MM.1S (cell line): ENCODE measurements at regions not wholly inside any gene's neighbourhood (a gene's known extent, or its start where the extent isn't known, plus 50 kb on each side); places are given as distances from the start of the nearest gene placed in this dataset.

Source experiments
- DNase-seq: peaks from one replicate; pipeline ENCODE4 v3.0.0-alpha.2; 2015
- H2AFZ ChIP-seq: fragments of 300-600 bp; sonication (generic); 2 replicates; pipeline ENCODE4 v1.6.0; 2016; ENCODE audit warnings: antibody characterized with exemption, low read length
- H3F3A ChIP-seq: fragments of 300-600 bp; sonication (generic); 2 replicates; pipeline ENCODE4 v1.6.1; 2016; ENCODE audit warnings: mild to moderate bottlenecking, antibody characterized with exemption, low read length, moderate library complexity, mixed read lengths; ENCODE audit not compliant: insufficient read depth
- H3K27ac ChIP-seq: fragments of 300-600 bp; sonication (generic); 2 replicates; pipeline ENCODE4 v1.5.1; 2016; ENCODE audit warnings: mild to moderate bottlenecking, low read length
- H3K27me3 ChIP-seq: fragments of 300-600 bp; sonication (generic); replicated peaks from 2 replicates; pipeline ENCODE4 v1.6.0; 2016; ENCODE audit warnings: low read length; ENCODE audit not compliant: insufficient read depth
- H3K36me3 ChIP-seq: fragments of 300-600 bp; sonication (generic); replicated peaks from 2 replicates; pipeline ENCODE4 v1.6.1; 2016; ENCODE audit warnings: mild to moderate bottlenecking, low read length, mixed read lengths; ENCODE audit not compliant: insufficient read depth
- H3K4me1 ChIP-seq: fragments of 300-600 bp; sonication (generic); 2 replicates; pipeline ENCODE4 v1.6.1; 2016; ENCODE audit warnings: low read length, mixed read lengths
- H3K4me2 ChIP-seq: fragments of 300-600 bp; sonication (generic); 2 replicates; pipeline ENCODE4 v1.6.0; 2016; ENCODE audit warnings: low read depth, low read length
- H3K4me3 ChIP-seq: fragments of 300-600 bp; sonication (generic); 2 replicates; pipeline ENCODE4 v1.5.1; 2016; ENCODE audit warnings: low read length, mixed read lengths
- H3K79me2 ChIP-seq: fragments of 300-600 bp; sonication (generic); 2 replicates; pipeline ENCODE4 v1.6.1; 2016; ENCODE audit warnings: mixed run types, low read length, mixed read lengths
- H3K9ac ChIP-seq: fragments of 300-600 bp; sonication (generic); 2 replicates; pipeline ENCODE4 v1.6.1; 2016; ENCODE audit warnings: low read length, mixed read lengths
- H3K9me2 ChIP-seq: fragments of 300-600 bp; sonication (generic); replicated peaks from 2 replicates; pipeline ENCODE4 v1.6.1; 2016; ENCODE audit warnings: mild to moderate bottlenecking, low read length, mixed read lengths; ENCODE audit not compliant: insufficient read depth
- H3K9me3 ChIP-seq: fragments of 300-600 bp; sonication (generic); replicated peaks from 2 replicates; pipeline ENCODE4 v1.6.1; 2016; ENCODE audit warnings: mild to moderate bottlenecking, low read length, mixed read lengths; ENCODE audit not compliant: insufficient read depth
- H4K20me1 ChIP-seq: fragments of 300-600 bp; sonication (generic); 2 replicates; pipeline ENCODE4 v1.6.1; 2016; ENCODE audit warnings: mild to moderate bottlenecking, low read length, moderate library complexity, mixed read lengths; ENCODE audit not compliant: insufficient read depth
- EZH2 ChIP-seq: fragments of 300-600 bp; sonication (generic); optimal IDR thresholded peaks from 2 replicates; pipeline ENCODE3; 2017; ENCODE audit warnings: low read depth, mild to moderate bottlenecking, antibody characterized with exemption, low read length, mixed read lengths
- EZH2phosphoT487 ChIP-seq: fragments of 300-600 bp; sonication (generic); IDR thresholded peaks from 2 replicates; pipeline ENCODE4 v1.6.1; 2018; ENCODE audit warnings: antibody characterized with exemption, low read length
- TF ChIP-seq, protein P1 (sequence below): fragments of 300-600 bp; sonication (generic); IDR thresholded peaks from 2 replicates; pipeline ENCODE4 v1.5.1; 2016; ENCODE audit warnings: antibody characterized with exemption, low read length, mixed read lengths

DNA sequence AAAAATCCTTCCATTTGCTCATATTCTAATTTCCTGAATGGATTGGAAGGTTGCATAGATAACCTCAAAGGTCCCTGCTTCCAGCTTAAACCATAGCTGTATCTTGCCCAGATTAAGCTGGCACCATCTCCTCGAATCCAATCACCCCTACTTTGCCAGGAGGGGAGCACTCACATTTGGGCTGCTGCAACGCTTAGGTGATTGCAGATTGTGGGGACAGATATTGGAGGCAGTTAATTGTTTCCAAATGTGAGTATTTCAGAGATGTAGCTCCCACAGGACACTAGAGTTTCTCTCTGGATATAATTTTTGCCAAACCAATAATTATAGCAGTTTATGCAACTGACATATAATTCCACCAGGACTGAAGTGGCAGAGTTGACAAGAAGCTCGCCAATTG lies 53.5 kb upstream of the ACSL1 start:
- DNase-seq: no peak
- Histone ChIP-seq H2AFZ (no peak overlapping the region), H3K9me3 (no peaks in the 10 kb centered on the region), H3K36me3 (no peaks in the 10 kb centered on the region), H3K4me3 (no peak overlapping the region), H3K4me1 (no peaks in the 10 kb centered on the region), H3K79me2 (no peaks in the 10 kb centered on the region), H4K20me1 (no peaks in the 10 kb centered on the region), H3K4me2 (no peak overlapping the region), H3K9me2 (no peaks in the 10 kb centered on the region), H3K27ac (no peak overlapping the region), H3K27me3 (no peaks in the 10 kb centered on the region), H3F3A (no peaks in the 10 kb centered on the region), H3K9ac (no peak overlapping the region)
- TF ChIP-seq EZH2 (no peak), EZH2phosphoT487 (no peak)
- TF ChIP-seq, protein P1, sequence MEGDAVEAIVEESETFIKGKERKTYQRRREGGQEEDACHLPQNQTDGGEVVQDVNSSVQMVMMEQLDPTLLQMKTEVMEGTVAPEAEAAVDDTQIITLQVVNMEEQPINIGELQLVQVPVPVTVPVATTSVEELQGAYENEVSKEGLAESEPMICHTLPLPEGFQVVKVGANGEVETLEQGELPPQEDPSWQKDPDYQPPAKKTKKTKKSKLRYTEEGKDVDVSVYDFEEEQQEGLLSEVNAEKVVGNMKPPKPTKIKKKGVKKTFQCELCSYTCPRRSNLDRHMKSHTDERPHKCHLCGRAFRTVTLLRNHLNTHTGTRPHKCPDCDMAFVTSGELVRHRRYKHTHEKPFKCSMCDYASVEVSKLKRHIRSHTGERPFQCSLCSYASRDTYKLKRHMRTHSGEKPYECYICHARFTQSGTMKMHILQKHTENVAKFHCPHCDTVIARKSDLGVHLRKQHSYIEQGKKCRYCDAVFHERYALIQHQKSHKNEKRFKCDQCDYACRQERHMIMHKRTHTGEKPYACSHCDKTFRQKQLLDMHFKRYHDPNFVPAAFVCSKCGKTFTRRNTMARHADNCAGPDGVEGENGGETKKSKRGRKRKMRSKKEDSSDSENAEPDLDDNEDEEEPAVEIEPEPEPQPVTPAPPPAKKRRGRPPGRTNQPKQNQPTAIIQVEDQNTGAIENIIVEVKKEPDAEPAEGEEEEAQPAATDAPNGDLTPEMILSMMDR: no peak

DNA sequence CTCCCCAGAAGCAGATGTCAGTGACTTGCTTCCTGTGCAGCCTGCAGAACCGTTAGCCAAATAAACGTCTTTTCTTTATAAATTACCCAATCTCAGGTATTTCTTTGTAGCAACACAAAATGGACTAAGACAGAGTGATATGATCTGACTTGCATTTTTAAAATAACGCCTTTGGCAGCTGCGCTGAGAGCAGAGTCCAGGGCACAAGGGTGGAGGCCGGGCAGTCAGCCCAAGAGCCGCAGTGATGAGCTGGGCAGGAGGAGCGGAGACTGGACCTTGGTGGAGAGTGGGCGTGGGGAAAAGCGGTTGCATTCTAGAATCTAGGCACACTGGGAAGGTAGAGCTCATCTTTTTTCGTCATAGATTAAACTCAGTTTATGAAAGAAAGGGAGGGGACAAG lies 56.5 kb upstream of the ACSL1 start:
- no peaks in the 10 kb centered on the region for H3F3A ChIP-seq
- H3K27me3 ChIP-seq: no peaks in the 10 kb centered on the region
- TF ChIP-seq EZH2 (no peak), EZH2phosphoT487 (no peak)
- TF ChIP-seq, protein P1: no peak
- H3K4me2 ChIP-seq: no peak overlapping the region
- no peaks in the 10 kb centered on the region for H3K4me1 ChIP-seq
- no peak overlapping the region for H3K9ac ChIP-seq
- no peaks in the 10 kb centered on the region for H4K20me1 ChIP-seq
- no peak overlapping the region for H2AFZ ChIP-seq
- no peaks in the 10 kb centered on the region for H3K36me3 ChIP-seq
- no peak for DNase-seq
- H3K9me3 ChIP-seq: no peaks in the 10 kb centered on the region
- no peak overlapping the region for H3K27ac ChIP-seq
- no peak overlapping the region for H3K4me3 ChIP-seq
- H3K79me2 ChIP-seq: no peaks in the 10 kb centered on the region
- H3K9me2 ChIP-seq: no peaks in the 10 kb centered on the region

- Histone ChIP-seq H2AFZ (no peak overlapping the region), H3K27me3 (no peaks in the 10 kb centered on the region), H3K9me3 (no peaks in the 10 kb centered on the region), H3K79me2 (no peaks in the 10 kb centered on the region), H3K4me2 (no peak overlapping the region), H3K4me3 (no peak overlapping the region), H3K27ac (no peak overlapping the region), H3F3A (no peaks in the 10 kb centered on the region), H3K4me1 (no peaks in the 10 kb centered on the region), H3K9me2 (no peaks in the 10 kb centered on the region), H4K20me1 (no peaks in the 10 kb centered on the region), H3K36me3 (no peaks in the 10 kb centered on the region), H3K9ac (no peak overlapping the region)
- TF ChIP-seq, protein P1: no peak
- TF ChIP-seq EZH2 (no peak), EZH2phosphoT487 (no peak)
- no peak for DNase-seq
These were observed 57.3 kb upstream of the ACSL1 start for GRCh38 chr4:184883024-184883423.
